Left hindlimb (tissue), 1 donor: ENCODE measurements at regions not wholly inside any gene's neighbourhood (a gene's known extent, or its start where the extent isn't known, plus 50 kb on each side); places are given as distances from the start of the nearest gene placed in this dataset.
A peak's percentile ranks its signal among the peaks of the same experiment; 100 is the strongest.

Experiments used
- DNase-seq: peaks from one replicate; pipeline ENCODE4 v3.0.0-alpha.2; 2018

DNA sequence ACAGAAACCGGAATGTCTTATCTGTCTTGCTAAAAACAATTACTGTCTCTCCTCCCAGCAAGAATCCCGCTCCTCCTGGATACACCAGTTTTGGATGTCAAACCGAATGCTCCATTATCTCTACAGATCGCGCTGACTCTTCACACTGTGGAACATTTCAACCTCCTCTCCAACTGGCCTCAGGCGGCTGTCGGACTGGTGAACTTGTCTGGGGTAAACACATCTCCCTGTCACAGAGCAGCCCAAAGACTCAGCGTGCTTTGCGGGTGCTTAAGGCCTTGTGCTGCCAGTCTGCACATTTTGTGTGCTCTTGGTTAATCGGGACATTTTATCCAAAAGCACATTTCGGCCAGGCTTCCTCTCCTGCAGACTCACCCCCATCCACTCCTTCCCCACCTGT, 173.1 kb downstream of the ICOS start:
- DNase-seq, result no peak

GRCh38 chr2:204110338-204110741, 173.8 kb downstream of the ICOS start:
- DNase-seq, result peak; percentile 59

- DNase-seq, result no peak
Measured at GRCh38 chr2:204110751-204111516, 174.4 kb downstream of the ICOS start.

DNA sequence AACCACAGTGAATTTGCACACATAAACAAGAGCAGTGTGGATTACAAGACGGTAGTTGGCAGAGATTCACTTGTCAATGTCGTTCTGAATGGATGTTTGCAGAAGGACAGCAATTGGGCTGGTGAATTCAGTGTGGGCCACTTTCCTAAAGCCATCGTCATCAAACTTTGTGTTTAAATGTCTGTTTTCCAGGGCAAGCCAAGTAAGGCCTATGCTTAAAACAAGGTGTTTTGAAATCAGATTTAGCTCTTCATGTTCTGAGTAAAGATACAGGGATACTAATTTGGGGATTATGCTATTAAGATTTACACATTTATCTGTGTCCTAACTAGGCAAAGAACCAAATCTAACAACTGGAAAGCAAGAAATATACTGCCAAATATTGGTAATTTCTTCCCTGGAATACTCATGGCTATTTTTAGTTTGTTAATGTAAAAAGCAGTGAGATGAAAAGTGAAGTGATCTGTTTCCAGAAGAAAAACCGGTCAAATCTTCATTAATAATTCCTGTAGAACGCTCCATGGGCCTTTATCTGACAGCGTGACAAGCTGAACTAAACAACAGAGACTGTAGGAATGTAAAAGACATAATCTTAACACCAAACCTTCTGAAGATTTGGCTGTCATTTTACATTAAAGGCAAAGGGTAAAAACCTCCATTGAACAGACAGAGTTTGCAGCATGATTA, 175.7 kb downstream of the ICOS start:
- no peak for DNase-seq

DNA sequence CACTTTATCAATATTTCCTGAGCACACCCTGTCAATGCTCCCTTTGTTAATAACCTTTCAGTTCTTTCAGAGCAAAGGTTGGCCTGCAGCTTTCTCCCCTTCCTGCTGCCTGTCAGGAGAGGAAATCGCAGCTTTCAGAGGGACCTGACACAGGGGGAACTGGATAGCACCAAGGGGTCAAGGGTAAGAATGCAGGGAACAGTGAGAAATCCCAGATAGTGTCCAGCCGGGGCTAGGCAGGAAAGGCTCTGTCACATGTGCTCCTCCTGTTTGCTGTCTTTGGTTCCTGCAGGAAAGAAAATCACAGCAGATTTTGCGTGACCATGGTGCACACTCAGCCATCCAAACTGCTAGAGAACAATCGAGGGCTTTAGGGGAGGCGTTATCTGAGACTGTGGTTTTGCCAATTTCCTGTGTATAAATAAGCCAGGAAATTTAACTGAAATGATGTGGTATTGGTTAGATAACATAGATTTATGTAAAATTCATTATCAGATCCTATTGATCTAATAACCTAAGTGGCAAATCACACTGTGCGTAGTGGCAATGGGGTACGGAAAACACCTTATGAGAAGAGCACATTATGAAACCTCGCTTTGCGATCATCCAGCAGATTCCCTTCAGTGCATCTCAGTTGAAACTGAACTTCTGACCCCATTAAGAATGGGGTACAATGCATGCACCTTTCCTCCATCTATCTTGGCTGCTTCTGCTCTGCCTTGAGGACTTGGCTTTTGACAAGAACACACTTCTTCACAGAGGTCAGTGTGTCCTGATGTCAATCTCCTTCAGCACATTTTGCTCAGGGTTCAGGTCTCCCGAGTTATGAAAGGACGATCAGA, 178.0 kb downstream of the ICOS start:
- DNase-seq, result no peak

GRCh38 chr2:204115137-204116056, 178.8 kb downstream of the ICOS start:
- DNase-seq, result no peak

GRCh38 chr2:204116159-204116792, 179.7 kb downstream of the ICOS start:
- DNase-seq, result no peak

GRCh38 chr2:204122425-204122824, 185.9 kb downstream of the ICOS start:
- no peak for DNase-seq

DNA sequence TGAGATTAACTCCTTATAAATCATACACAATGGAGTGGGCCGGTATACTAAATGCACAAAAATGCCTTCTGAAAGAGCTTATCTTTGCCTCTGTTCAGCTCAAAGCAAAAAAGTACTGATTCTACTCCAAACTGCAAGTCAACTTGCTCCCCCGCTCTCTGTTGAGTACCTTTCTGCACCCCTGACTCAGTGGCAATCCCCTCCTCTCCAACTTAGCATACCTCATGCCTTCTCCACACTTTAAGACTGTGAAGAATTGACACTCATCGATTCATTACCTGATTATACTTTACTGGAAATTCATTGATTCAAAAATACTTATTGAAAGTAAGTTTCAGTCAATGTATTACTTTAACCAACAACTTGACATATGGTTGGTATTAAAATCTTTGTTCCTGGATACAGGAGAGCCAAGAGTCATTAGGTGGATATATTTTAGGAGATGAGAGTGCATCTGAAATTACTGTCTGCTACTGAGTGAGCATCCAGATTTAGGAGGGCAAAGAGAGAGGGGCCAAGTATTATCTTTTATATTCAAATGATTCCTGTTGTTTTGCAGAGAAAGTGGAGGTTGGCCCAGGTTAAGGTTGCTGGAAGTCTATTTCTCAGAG, 187.7 kb downstream of the ICOS start:
- no peak for DNase-seq

GRCh38 chr2:204126705-204127104, 190.1 kb downstream of the ICOS start:
- no peak for DNase-seq

DNA sequence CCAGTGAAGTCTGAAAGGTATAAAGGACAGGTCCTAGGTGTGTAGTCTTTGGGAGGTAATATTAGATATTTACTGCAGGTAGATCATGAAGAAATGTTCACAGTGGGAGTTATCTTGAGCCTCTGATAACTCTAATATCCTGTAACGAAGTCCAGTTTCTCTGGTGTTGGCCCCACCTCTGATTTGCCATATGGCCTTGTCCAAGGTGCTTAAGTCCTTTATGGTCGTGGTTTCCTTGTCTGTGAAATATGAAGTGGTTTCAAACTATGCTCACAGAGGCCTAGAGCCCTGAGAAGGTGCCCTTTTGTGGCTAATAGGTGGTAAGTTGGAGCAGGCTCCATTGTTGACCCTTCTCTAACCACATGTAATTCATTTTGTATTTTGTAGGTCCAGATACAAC, 190.7 kb downstream of the ICOS start:
- no peak for DNase-seq

DNA sequence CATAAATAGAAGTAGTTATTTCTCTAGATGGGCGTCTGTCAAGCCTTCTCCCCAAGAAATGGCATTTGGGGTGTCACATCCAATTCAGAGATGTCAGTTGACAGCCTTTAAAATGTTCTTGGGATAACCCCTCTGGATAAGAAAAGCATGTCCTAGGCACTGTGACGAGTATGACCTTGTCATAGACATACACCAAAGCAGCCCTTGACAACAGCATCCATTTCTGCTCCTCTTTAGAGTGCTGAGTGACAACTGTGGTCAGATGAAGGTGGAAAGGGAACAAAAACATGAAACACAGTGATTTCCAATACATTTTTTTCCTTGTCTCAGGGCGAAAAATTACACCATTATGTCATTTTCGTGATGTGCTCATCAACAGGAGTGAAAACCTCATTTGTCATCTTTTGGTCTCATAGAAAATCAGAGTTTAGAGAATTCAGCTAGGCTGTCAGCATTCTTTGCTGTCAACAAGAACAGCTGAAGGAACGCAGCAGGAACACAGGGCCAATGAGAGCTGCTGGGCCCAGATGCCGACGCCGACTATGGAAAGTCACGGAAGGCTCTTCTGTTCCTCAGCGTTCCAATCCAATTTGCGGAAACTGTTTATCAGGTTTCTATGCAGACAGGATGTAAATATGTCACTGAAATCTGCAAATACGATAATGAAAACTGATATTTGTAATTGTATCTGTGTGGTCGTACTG, 193.2 kb downstream of the ICOS start:
- no peak for DNase-seq

- DNase-seq, result no peak
Measured at GRCh38 chr2:204131621-204132020, 195.1 kb downstream of the ICOS start.

DNA sequence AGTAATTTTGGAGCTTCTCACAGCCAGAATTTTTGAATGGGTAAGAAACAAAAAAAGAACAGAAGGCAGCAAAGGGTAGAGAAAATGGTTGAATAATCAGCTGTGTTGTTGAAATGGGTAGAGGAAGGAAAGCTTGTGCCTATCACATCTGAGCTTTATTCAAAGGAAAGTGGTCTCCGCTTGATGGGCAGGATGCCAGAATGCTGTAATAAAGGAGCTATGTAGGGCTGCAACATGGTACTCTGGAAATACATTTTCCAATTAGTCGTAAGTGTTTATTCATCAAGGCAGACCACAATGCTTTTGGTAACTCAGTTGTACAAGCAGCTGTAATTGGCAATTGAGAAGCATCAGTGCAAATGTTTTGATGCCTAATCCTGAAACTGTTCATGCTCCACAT, 196.9 kb downstream of the ICOS start:
- no peak for DNase-seq

DNA sequence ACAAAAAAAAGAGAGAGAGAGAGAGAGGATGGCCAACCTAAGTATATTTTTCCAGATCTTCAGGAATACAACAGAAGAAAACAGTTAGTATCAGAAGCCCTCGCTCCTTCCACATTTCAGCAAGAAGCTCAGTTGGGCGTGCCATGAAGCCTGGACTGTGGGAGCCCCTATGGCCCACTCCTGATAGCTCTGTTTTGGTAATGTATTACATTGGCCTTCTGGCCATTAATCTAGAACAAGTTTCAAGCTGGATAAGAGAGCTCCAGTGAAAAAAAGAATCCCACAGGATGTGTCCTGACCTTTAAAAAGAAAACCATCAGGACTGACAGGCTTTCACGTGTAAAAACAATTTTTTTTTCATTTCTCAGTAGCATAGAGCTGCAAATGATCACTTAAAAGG, 197.9 kb downstream of the ICOS start:
- DNase-seq, result no peak

GRCh38 chr2:204135752-204136151, 199.2 kb downstream of the ICOS start:
- no peak for DNase-seq

DNA sequence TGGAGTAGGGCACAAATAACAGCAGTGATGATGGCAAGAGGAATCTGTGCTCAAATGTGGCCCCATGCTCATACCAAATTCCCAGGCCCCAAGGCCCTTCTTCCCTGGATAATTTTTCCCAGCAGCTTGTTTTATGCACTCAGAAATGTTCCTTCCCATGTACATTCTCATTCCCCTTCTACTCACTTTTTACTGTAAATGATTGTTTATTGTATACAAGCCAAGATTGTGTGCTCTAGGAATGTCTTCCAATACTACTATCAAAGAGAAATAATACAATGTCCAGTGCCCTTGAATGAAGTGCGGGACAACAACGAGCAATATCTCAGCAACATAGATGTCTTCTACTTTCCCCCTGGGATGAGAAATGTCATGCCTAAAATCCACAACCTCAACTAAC, 201.6 kb downstream of the ICOS start:
- no peak for DNase-seq

GRCh38 chr2:204140246-204140645, 203.7 kb downstream of the ICOS start:
- no peak for DNase-seq

DNA sequence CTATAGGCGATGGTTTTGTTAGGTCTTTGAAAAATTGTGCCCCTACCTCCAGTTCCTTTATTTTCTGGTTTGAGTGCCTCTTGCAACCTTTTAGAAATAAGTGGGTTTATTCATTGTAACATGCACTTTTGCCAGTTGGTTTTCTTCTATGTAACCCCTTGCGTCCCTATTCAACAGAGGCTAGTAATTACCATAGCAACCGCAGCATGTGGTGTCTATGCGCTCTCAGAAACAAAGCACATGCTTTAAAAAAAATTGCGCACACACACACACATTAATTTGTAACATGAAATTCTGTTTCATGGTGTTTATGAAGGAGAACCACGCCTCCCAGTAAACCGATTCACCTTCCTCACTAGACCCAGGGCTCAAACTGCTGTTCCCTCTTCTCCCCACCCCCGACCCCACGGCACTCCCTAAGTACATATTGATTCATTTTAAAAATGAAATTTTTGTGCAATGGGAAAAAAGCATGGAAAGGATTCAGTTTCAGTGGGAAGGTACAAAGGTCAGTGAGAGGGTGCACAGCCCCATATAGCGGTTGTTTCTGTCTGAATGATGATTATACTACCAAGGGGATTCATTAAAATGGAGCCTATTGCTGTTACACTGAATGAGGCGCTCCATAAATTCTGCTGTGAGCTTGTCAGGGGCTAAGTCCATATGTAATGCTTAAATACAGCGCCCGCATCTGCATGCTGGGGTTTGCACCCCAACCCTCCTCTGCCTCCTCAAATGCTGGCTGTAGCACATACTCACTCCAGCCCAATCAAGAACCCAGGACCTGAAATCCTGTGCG, 206.9 kb downstream of the ICOS start:
- DNase-seq, result no peak

GRCh38 chr2:204144492-204144891, 207.9 kb downstream of the ICOS start:
- no peak for DNase-seq
